ENCODE measurements at regions not wholly inside any gene's neighbourhood (a gene's known extent, or its start where the extent isn't known, plus 50 kb on each side); places are given as distances from the start of the nearest gene placed in this dataset.

GRCh38 chr14:41096131-41096530 is 510.5 kb upstream of the LRFN5 start (continued):
- no peak for TF ChIP-seq RNF219 (CRISPR knock-in tag; IDR thresholded peaks at IDR 0.05)
- TF ChIP-seq MAFG (CRISPR knock-in tag; IDR thresholded peaks at IDR 0.05) = no peak
- TF ChIP-seq TRIM22 (IDR thresholded peaks at IDR 0.05) = no peak
- TF ChIP-seq PHF20 (CRISPR knock-in tag; IDR thresholded peaks at IDR 0.05) = no peak
- TF ChIP-seq AHR (CRISPR knock-in tag; IDR thresholded peaks at IDR 0.05) = no peak
- no peak for TF ChIP-seq ZFP91 (CRISPR knock-in tag; IDR thresholded peaks at IDR 0.05; ENCODE audit: borderline replicate concordance)

- no peaks in the 10 kb centered on the region for H3K36me3 ChIP-seq (replicated peaks in 1 of 2; ENCODE audit: control insufficient read depth in 1 of 2, insufficient read depth in 2 of 2, low read length in 2 of 2)
- no peak for TF ChIP-seq ZNF781 (CRISPR knock-in tag; IDR thresholded peaks at IDR 0.05; ENCODE audit: borderline replicate concordance, not compliant biosample characterization)
- peak; percentile 99 for TF ChIP-seq ZNF160 (CRISPR knock-in tag; IDR thresholded peaks at IDR 0.05)
- no peak overlapping the region for H3K4me3 ChIP-seq (replicated peaks in 1 of 3; ENCODE audit: insufficient read depth in 1 of 3, low read depth in 2 of 3, low read length in 3 of 3)
- H2AFZ ChIP-seq (ENCODE audit: low read length) = no peak overlapping the region
- ChIA-PET POLR2A (no interaction called here), CTCF (ENCODE audit: low intra/inter-chr PET ratio, low total read pairs) (no interaction called here)
- DNase-seq (ENCODE audit: low spot score) = no peak
- H3K27me3 ChIP-seq (ENCODE audit: control insufficient read depth in 1 of 2, insufficient read depth in 2 of 2, low read length in 2 of 2) = no peaks in the 10 kb centered on the region; a peak in 1 of 5 replicates
- no peak overlapping the region for H3K9ac ChIP-seq (ENCODE audit: insufficient read depth, low read depth, low read length)
- WGBS (ENCODE audit: low lambda C conversion rate) = 6% methylated on average over 3 of the region's 3 CpGs
- no peak for ATAC-seq
- H3K9me3 ChIP-seq (ENCODE audit: low read length) = peaks cover 79% of the 10 kb centered on the region
- H3K27ac ChIP-seq (ENCODE audit: extremely low read length, insufficient read depth, low read length) = no peak overlapping the region
- no peak for FAIRE-seq
- H3K4me1 ChIP-seq (ENCODE audit: insufficient read depth, low read length) = no peaks in the 10 kb centered on the region
- H3K4me2 ChIP-seq (ENCODE audit: low read depth, low read length) = no peak overlapping the region
- in situ Hi-C loops (cut with HindIII; ENCODE audit: extremely low pct_ligation_motif_present, low pct_unique_long_range_greater_than_20kb) (no loop called here), intact Hi-C loops (cut with micrococcal nuclease; ENCODE audit: unreplicated experiment) (no loop called here)
- no peaks in the 10 kb centered on the region for H4K20me1 ChIP-seq (ENCODE audit: insufficient read depth, low read length)
- H3K79me2 ChIP-seq (ENCODE audit: insufficient read depth, low read length) = no peaks in the 10 kb centered on the region
- BruUV-seq (replicated peaks) = no TSS peak
These were observed 519.6 kb upstream of the LRFN5 start for GRCh38 chr14:41087056-41087455.

All from HepG2 (cell line).